OCI-LY1 (cell line): ENCODE measurements at regions not wholly inside any gene's neighbourhood (a gene's known extent, or its start where the extent isn't known, plus 50 kb on each side); places are given as distances from the start of the nearest gene placed in this dataset.

Experiments used
- CTCF ChIP-seq: fragments of 200-600 bp; sonication (generic), shearing (Covaris generic); IDR thresholded peaks from 2 replicates; pipeline ENCODE4 v1.5.1; 2017; ENCODE audit warnings: mild to moderate bottlenecking, antibody characterized with exemption, low read length, moderate library complexity, mixed read lengths
- EZH2 ChIP-seq: fragments of 200-600 bp; sonication (generic), shearing (Covaris generic); IDR thresholded peaks from 2 replicates; pipeline ENCODE4 v1.8.0; 2017; ENCODE audit warnings: borderline replicate concordance, mixed run types, mild to moderate bottlenecking, antibody characterized with exemption, low read length, moderate library complexity, mixed read lengths

DNA sequence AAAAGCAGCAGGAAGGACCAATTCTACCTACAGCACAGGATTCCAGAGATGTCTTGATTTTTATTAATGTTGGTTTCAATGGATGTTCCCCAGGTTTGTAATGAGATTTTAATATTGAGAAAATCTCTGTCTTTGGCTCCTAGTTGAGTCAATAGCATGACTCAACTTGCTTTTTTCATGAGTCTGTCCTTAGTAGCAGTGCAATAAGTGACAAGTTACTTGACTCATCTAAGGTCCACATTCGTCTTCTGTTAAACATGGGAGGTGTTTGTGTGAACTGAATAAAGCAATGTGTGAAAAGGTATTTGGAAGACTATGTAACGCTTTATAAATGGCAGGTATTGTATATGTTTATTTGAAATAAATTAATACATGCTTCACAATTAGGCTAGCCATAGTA, 645.0 kb upstream of the PTBP2 start:
- TF ChIP-seq CTCF: no peak
- TF ChIP-seq EZH2: no peak
